NCI-H2227 (cell line): ENCODE measurements at regions not wholly inside any gene's neighbourhood (a gene's known extent, or its start where the extent isn't known, plus 50 kb on each side); places are given as distances from the start of the nearest gene placed in this dataset.
A peak's percentile ranks its signal among the peaks of the same experiment; 100 is the strongest.

Experiments used
- DNase-seq: peaks from one replicate; lab custom pipeline; 2025; ENCODE audit not compliant: unreplicated experiment; lab: John Stamatoyannopoulos, UW

DNA sequence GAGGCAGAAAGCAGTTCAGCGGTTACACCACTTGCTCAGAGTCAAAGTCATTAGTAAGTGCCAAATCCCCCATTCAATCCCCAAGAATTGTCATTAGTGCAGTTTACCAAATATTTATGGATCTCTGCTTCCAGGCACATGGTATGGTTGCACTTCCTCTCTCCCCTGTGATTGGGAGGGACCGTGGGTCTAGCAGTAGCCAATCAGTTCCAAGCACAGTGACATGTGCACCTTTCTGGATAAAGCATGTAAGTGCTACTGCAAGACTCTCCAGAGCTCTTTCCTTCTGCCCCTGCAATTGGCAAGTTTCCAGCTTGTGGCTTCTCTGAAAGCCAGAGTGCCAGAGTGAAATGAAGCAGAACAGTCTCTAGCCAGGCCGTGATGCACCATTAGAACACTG is 85.3 kb upstream of the FLRT2 start:
- peak; percentile 12 for DNase-seq

- no peak for DNase-seq
Measured at GRCh38 chr14:85445151-85445795, 84.7 kb upstream of the FLRT2 start.

DNA sequence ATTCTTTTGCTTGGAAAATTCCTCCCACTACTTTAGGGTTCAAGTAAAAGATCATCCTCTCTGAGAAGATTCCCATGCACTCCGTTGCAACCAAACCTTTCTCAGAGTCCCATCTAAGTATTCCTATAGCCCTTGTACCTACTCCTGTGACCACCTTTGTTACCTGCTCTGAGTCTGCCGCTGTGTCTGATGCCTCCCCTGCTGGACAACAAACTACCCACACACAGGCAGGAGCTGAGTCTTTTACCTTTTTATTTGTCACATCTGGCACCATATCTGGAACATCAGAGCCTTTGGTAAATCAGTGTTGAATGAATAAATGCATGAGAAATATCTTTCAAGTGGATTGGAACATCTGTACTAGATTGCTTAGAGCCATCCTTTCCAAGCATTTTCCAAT is 82.1 kb upstream of the FLRT2 start:
- DNase-seq = no peak

GRCh38 chr14:85451421-85451820 is 78.5 kb upstream of the FLRT2 start:
- no peak for DNase-seq

DNA sequence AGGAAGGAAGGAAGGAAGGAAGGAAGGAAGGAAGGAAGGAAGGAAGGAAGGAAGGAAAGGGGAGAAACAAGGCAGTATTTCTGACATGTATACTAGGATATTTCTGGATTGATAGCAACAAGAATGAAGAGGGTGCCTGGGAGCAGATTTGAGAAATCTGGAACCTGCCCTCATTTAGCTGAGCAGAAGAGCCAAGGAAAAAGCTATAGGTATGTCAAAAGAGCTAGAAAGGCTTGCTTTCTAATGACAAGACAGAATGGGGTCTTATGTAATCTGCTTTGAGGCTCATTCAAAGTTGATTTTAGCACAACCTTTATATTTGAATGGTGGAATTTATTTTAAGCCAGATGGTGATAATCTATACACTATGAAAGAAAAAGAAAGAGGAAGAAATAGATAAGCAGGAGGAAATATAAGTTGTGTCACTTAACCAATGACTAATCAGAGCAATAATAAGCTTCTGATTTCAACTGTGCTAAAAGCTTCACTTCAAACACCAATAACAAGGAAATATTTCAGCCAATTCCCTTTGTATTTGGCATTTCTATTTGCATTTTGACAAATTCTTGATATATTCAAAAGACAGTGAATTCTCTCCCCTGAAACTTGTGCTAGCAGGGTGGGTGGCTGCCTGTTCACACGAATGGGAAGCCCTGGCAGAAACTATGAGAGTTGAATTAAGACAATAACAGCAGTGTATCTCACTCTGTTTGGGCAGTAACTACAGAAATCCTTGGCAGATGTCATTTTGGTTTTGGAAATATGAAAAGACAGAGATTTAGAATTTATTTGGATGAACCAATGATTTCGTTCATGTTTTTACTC is 76.3 kb upstream of the FLRT2 start:
- no peak for DNase-seq

DNA sequence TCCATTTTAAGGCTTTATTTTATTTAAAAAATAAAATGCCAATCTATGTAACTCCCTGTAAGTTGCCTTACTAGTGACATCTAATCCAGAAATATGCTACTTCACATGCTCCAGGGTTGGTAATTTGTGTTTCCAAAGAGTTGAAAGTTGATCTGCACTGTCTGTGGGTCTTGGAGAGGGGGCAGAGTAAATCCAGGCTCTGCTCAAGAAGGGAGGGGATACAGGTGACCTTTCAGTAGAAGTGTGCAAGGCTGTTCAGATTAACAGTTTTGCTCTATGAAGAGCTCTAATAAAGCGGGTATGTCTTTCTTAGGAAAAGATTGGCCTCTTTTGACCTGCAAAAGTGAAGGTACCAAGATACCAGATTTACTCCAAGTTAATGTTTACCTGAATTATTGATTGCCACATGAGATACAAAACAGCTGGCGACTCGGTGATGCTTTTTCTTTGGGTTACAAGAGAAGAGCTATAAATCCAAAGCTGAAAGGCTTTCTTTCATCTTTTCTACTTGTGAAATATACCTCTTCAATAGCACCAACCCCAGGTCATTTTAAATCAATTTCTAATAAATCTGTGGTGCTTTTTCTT is 75.6 kb upstream of the FLRT2 start:
- DNase-seq = no peak

DNA sequence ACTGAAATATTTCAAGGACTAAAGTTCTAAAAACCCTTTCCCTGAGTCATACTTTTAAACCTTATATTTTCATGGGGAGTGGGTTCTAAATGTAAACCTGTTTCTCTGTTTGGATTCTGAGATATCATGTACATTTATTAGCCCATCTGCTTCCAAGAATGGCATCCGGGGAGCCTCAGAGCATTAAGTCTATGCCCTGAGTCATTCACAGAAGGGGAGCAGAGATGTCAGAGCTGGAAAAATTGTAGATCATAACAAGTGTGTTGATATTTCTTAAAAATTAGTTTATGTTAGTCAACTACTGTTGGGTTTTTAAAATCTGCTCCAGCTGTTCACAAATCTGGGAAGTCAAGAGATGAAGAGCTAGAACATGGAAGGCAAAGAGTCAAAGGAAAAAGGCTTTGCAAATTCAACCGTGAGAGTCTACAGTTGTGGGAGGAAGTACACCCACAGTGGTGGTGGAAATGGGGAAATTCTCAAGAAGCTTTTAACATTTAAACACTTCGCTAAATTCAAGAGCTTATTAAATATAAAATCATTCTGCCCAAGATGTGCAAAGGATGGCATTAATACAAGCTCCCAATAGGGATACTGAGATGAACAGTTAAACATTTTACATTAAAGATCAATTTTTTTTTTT is 70.5 kb upstream of the FLRT2 start:
- no peak for DNase-seq

DNA sequence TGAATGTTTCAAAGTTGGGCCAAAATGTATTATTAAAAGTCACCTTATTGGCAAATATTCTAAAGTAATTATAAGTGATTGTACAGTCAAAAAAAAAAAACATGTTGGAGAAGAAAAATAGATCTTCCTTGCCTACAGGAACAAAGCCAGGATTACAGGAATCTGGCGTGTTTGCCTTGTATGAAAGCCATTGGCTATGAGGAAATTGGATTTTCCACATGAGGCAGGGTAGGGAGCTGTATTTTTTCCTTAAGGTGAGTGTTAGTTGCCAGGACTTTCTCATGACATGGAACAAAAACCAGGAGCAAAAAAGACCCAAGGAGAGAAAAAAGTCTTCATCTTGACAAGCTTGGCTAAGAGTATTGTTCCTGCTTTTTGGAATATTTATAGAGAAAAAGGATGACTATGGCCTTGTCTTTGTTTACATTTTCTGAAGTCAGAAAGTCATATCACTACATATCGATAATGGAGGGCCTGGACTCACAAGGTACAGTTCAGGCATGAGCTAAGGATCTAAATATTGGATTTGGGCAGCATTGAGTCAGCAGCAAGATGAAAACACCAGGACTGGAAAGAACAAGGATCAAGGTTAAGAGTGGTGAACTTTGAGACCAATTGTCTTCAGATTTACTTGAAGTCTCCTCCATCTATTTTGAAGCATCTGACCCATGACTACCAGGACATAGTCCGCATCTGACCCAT is 68.4 kb upstream of the FLRT2 start:
- no peak for DNase-seq

- DNase-seq = no peak
Measured at GRCh38 chr14:85463512-85463911, 66.4 kb upstream of the FLRT2 start.

GRCh38 chr14:85464135-85464895 is 65.6 kb upstream of the FLRT2 start:
- no peak for DNase-seq

DNA sequence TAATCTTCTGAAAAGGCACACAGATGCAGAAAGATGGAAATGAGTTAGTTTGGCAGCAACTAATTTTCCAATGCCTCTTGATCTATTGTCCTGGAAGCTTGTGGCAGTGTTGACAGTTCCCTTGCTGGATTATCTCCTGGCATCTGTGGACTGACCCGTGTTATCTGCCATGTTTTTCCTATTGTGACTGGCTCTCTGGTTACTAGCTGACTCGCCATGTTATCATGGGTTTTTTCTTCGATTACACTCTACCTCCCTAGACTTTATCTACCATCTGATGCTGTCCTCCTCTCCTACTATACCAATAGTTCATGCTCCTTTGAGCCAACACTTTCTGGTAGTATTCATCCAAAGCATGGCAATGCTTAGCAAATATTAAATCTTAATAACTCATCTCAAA is 63.3 kb upstream of the FLRT2 start:
- no peak for DNase-seq

- DNase-seq = no peak
Measured at GRCh38 chr14:85468816-85469215, 61.1 kb upstream of the FLRT2 start.

- DNase-seq = no peak
Measured at GRCh38 chr14:85471156-85471555, 58.8 kb upstream of the FLRT2 start.

DNA sequence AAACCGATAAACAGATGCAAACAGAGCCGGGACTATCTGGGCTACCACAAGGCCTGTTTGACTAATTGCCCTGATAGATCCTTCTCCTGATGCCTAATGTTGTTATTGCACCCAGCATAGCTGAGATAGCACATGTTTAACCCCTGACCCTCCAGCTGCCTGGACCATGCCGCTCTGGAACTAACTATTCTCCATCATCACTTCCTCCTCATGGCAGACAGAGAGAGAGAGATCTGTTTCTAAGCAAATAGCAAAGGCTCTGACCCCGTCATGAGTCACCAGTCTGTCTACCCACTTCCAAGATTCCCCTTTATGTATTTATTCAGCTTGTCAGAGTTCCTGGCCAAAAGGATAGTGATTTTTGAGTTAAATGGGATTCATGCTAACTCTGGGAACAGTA is 58.2 kb upstream of the FLRT2 start:
- DNase-seq = no peak

DNA sequence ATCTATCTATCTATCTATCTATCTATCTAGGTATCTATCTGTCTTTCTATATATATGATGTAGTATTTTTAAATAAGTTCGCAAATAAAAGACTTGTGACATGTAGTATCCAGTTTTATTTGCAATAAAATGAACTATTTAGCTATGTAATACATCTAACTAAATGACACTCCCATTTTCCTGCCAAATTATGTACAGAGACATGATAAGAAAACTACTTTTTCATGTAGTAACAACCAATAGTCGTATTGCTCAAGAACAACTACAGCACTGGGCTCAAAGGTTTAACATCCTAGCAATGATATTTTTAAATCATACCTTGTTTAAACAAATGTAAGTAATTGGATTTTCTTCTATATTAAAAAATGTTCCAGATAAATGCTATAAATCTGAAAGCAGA is 55.5 kb upstream of the FLRT2 start:
- DNase-seq = no peak

DNA sequence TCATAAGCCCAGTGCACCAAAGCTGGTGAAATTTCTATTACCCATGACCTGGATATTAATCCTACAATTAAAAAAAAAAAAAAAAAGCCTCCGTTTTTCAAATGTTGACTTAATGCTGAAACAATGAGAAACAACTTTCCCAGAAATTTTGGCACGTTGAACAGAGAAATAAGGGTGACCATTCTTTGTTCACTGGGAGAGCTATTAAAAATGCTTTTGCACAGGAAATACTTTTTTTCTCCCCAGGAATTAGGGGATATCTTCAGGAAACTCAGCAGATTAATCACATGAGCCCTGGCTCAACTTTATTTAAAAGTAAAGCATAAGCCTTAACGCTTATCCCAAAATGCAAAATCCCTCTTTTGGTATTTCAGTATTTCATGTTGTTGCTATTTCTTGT is 54.8 kb upstream of the FLRT2 start:
- no peak for DNase-seq

GRCh38 chr14:85479306-85479705 is 50.6 kb upstream of the FLRT2 start:
- no peak for DNase-seq

- DNase-seq = no peak
Measured at GRCh38 chr14:85479771-85480170, 50.2 kb upstream of the FLRT2 start.
